HG03571 (cell line): ENCODE measurements at regions not wholly inside any gene's neighbourhood (a gene's known extent, or its start where the extent isn't known, plus 50 kb on each side); places are given as distances from the start of the nearest gene placed in this dataset.
"Not testable (repeated sequence)": the region's sequence is repeated elsewhere in the genome, so short reads cannot be mapped to it uniquely, and the experiment has no call there.

ENCODE experiments used
- ATAC-seq: cut with Tn5 transposase; IDR thresholded peaks from one replicate; pipeline ENCODE4 v1.9.1; 2021; ENCODE audit not compliant: unreplicated experiment

GRCh38 chr10:90018819-90019218 is 317.4 kb downstream of the KIF20B start:
- ATAC-seq, result no peak

- no peak for ATAC-seq
These were observed 319.1 kb downstream of the KIF20B start for GRCh38 chr10:90020506-90020905.

- ATAC-seq, result no peak
These were observed 322.6 kb downstream of the KIF20B start for GRCh38 chr10:90023950-90024349.

GRCh38 chr10:90028312-90028711 is 326.9 kb downstream of the KIF20B start:
- ATAC-seq, result no peak

- no peak for ATAC-seq
These were observed 330.4 kb downstream of the KIF20B start for GRCh38 chr10:90031776-90032175.

- ATAC-seq, result no peak
These were observed 331.1 kb downstream of the KIF20B start for GRCh38 chr10:90032519-90032918.

- ATAC-seq, result not testable (repeated sequence)
These were observed 333.5 kb downstream of the KIF20B start for GRCh38 chr10:90034862-90035261.

- ATAC-seq, result no peak
These were observed 340.2 kb downstream of the KIF20B start for GRCh38 chr10:90041585-90041984.

GRCh38 chr10:90042075-90042474 is 340.7 kb downstream of the KIF20B start:
- no peak for ATAC-seq

- ATAC-seq, result peak; percentile 92
These were observed 345.9 kb downstream of the KIF20B start for GRCh38 chr10:90047243-90047729.

- ATAC-seq, result no peak
These were observed 349.7 kb downstream of the KIF20B start for GRCh38 chr10:90051053-90051452.

- ATAC-seq, result no peak
These were observed 350.1 kb downstream of the KIF20B start for GRCh38 chr10:90051474-90051873.

- no peak for ATAC-seq
These were observed 361.4 kb downstream of the KIF20B start for GRCh38 chr10:90062786-90063185.

- no peak for ATAC-seq
These were observed 362.9 kb downstream of the KIF20B start for GRCh38 chr10:90064295-90064694.

- ATAC-seq, result no peak
These were observed 365.0 kb downstream of the KIF20B start for GRCh38 chr10:90066435-90066834.

GRCh38 chr10:90075995-90076394 is 374.6 kb downstream of the KIF20B start:
- no peak for ATAC-seq

- no peak for ATAC-seq
These were observed 378.4 kb downstream of the KIF20B start for GRCh38 chr10:90079819-90080218.

GRCh38 chr10:90086606-90087190 is 385.3 kb downstream of the KIF20B start:
- not testable (repeated sequence) for ATAC-seq

- ATAC-seq, result peak; percentile 99
These were observed 386.0 kb downstream of the KIF20B start for GRCh38 chr10:90087197-90088023.

GRCh38 chr10:90088024-90088317 is 386.6 kb downstream of the KIF20B start:
- no peak for ATAC-seq

- no peak for ATAC-seq
These were observed 388.3 kb downstream of the KIF20B start for GRCh38 chr10:90089719-90090118.

- ATAC-seq, result no peak
These were observed 394.8 kb downstream of the KIF20B start for GRCh38 chr10:90096196-90096595.

GRCh38 chr10:90107581-90107980 is 406.2 kb downstream of the KIF20B start:
- not testable (repeated sequence) for ATAC-seq
